Retina (tissue), 1 donor: ENCODE measurements at regions not wholly inside any gene's neighbourhood (a gene's known extent, or its start where the extent isn't known, plus 50 kb on each side); places are given as distances from the start of the nearest gene placed in this dataset.
A peak's percentile ranks its signal among the peaks of the same experiment; 100 is the strongest.

Experiments
- DNase-seq: peaks from one replicate; pipeline ENCODE4 v3.0.0-alpha.2; 2016

- peak; percentile 88 for DNase-seq
These were observed 107.9 kb upstream of the ALDH1B1 start for GRCh38 chr9:38284588-38285051.

GRCh38 chr9:38284039-38284575 lies 108.4 kb upstream of the ALDH1B1 start:
- no peak for DNase-seq

GRCh38 chr9:38282756-38283155 lies 109.7 kb upstream of the ALDH1B1 start:
- DNase-seq: no peak

GRCh38 chr9:38281917-38282316 lies 110.6 kb upstream of the ALDH1B1 start:
- DNase-seq: no peak

GRCh38 chr9:38281196-38281595 lies 111.3 kb upstream of the ALDH1B1 start:
- DNase-seq: no peak

GRCh38 chr9:38280251-38280800 lies 112.2 kb upstream of the ALDH1B1 start:
- DNase-seq: no peak

GRCh38 chr9:38278931-38279679 lies 113.4 kb upstream of the ALDH1B1 start:
- DNase-seq: no peak

- no peak for DNase-seq
These were observed 114.0 kb upstream of the ALDH1B1 start for GRCh38 chr9:38278457-38278856.

- no peak for DNase-seq
These were observed 114.8 kb upstream of the ALDH1B1 start for GRCh38 chr9:38277601-38278200.

- peak; percentile 26 for DNase-seq
These were observed 115.6 kb upstream of the ALDH1B1 start for GRCh38 chr9:38276771-38277439.

GRCh38 chr9:38274800-38275199 lies 117.7 kb upstream of the ALDH1B1 start:
- DNase-seq: no peak

- no peak for DNase-seq
These were observed 119.8 kb upstream of the ALDH1B1 start for GRCh38 chr9:38272710-38273109.

GRCh38 chr9:38271666-38272241 lies 120.7 kb upstream of the ALDH1B1 start:
- DNase-seq: no peak

GRCh38 chr9:38269775-38270174 lies 122.7 kb upstream of the ALDH1B1 start:
- no peak for DNase-seq

- no peak for DNase-seq
These were observed 129.0 kb upstream of the ALDH1B1 start for GRCh38 chr9:38263532-38263931.

GRCh38 chr9:38259519-38260218 lies 132.8 kb upstream of the ALDH1B1 start:
- DNase-seq: no peak

- DNase-seq: no peak
These were observed 133.4 kb upstream of the ALDH1B1 start for GRCh38 chr9:38259056-38259455.

GRCh38 chr9:38257626-38258215 lies 134.8 kb upstream of the ALDH1B1 start:
- no peak for DNase-seq

GRCh38 chr9:38256461-38256860 lies 136.0 kb upstream of the ALDH1B1 start:
- DNase-seq: no peak

GRCh38 chr9:38255599-38255998 lies 136.9 kb upstream of the ALDH1B1 start:
- no peak for DNase-seq

GRCh38 chr9:38254756-38255155 lies 137.7 kb upstream of the ALDH1B1 start:
- no peak for DNase-seq

- peak; percentile 59 for DNase-seq
These were observed 138.4 kb upstream of the ALDH1B1 start for GRCh38 chr9:38254151-38254550.
